ENCODE measurements at regions not wholly inside any gene's neighbourhood (a gene's known extent, or its start where the extent isn't known, plus 50 kb on each side); places are given as distances from the start of the nearest gene placed in this dataset.

DNA sequence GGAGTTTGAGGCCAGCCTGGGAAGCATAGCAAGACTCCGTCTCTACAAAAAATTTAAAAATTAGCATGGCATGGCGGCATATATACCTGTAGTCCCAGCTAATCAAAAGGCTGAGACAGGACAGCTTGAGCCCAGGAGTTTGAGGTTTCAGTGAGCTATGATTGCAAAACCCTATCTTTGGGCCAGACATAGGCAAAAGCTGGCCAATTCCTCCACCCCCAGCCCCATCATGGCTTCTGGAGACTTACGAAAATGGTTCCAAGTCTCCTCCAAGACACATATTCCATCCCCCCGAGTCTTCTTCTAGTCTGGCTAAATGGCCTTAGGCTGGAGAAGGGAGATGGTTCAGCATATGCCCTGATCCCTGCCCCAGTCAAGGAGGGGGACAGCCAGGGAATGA, 172.8 kb upstream of the HAAO start:
- intact Hi-C loops (cut with micrococcal nuclease) = no loop called here
- H3K36me3 ChIP-seq (ENCODE audit: control insufficient read depth in 2 of 2, extremely low read depth in 1 of 2, insufficient read depth in 2 of 2, low read length in 2 of 2) = no peaks in the 10 kb centered on the region
- H3K27ac ChIP-seq (ENCODE audit: insufficient read depth, low read depth, low read length) = no peak overlapping the region
- ChIA-PET POLR2A (no interaction called here), CTCF (interaction anchor here (1.0 to 1.6 kb wide), 5 partner anchors 10 to 519 kb away, joined by 3 to 5 read pairs (median 3); no protein-coding TSS in a partner anchor)
- TF ChIP-seq, protein P1, sequence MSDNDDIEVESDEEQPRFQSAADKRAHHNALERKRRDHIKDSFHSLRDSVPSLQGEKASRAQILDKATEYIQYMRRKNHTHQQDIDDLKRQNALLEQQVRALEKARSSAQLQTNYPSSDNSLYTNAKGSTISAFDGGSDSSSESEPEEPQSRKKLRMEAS (IDR thresholded peaks at IDR 0.05; ENCODE audit: insufficient read depth, insufficient read length) = no peak
- no peak for TF ChIP-seq EZH2 (IDR thresholded peaks at IDR 0.05; ENCODE audit: borderline replicate concordance, low read depth, low read length, severe bottlenecking)
- TF ChIP-seq GATA2 (IDR thresholded peaks at IDR 0.05; ENCODE audit: insufficient read depth, insufficient read length, low read depth, low read length) = no peak
- TF ChIP-seq MYC (IDR thresholded peaks at IDR 0.05; ENCODE audit: low read depth, low read length) = no peak
- TF ChIP-seq, protein P2, sequence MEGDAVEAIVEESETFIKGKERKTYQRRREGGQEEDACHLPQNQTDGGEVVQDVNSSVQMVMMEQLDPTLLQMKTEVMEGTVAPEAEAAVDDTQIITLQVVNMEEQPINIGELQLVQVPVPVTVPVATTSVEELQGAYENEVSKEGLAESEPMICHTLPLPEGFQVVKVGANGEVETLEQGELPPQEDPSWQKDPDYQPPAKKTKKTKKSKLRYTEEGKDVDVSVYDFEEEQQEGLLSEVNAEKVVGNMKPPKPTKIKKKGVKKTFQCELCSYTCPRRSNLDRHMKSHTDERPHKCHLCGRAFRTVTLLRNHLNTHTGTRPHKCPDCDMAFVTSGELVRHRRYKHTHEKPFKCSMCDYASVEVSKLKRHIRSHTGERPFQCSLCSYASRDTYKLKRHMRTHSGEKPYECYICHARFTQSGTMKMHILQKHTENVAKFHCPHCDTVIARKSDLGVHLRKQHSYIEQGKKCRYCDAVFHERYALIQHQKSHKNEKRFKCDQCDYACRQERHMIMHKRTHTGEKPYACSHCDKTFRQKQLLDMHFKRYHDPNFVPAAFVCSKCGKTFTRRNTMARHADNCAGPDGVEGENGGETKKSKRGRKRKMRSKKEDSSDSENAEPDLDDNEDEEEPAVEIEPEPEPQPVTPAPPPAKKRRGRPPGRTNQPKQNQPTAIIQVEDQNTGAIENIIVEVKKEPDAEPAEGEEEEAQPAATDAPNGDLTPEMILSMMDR (IDR thresholded peaks at IDR 0.05; ENCODE audit: extremely low read depth in 1 of 2, insufficient read depth in 1 of 2, low read depth in 1 of 2, low read length in 2 of 2) = no peak
- TF ChIP-seq FOS (IDR thresholded peaks at IDR 0.05; ENCODE audit: borderline replicate concordance, insufficient read depth, low read length) = no peak
- no peak for TF ChIP-seq JUN (IDR thresholded peaks at IDR 0.05; ENCODE audit: borderline replicate concordance, insufficient read depth, insufficient read length, low read depth)
- no peak for TF ChIP-seq POLR2AphosphoS5 (IDR thresholded peaks at IDR 0.05; ENCODE audit: insufficient read depth, low read depth, low read length)
- TF ChIP-seq POLR2A (IDR thresholded peaks at IDR 0.05; ENCODE audit: low read depth, low read length) = no peak
- H3K9ac ChIP-seq (replicated peaks; ENCODE audit: extremely low read depth, insufficient read depth, low read length) = no peak overlapping the region
- BruUV-seq (replicated peaks) = no TSS peak
- no peaks in the 10 kb centered on the region for H4K20me1 ChIP-seq (replicated peaks; ENCODE audit: control insufficient read depth, extremely low read depth, insufficient read depth, low read length)
- DNase-seq (ENCODE audit: low read depth, low spot score) = no peak
- peaks cover 21% of the 10 kb centered on the region for H3K4me1 ChIP-seq (ENCODE audit: control insufficient read depth, extremely low read depth, insufficient read depth, low read length)
- H3K79me2 ChIP-seq (ENCODE audit: control insufficient read depth, insufficient read depth, low read length) = no peaks in the 10 kb centered on the region
- H3K4me3 ChIP-seq (replicated peaks in 1 of 3; ENCODE audit: insufficient read depth in 1 of 3, low read depth in 1 of 3, low read length in 3 of 3) = no peak overlapping the region
- no peaks in the 10 kb centered on the region for H3K27me3 ChIP-seq (ENCODE audit: control insufficient read depth in 2 of 2, insufficient read depth in 2 of 2, low read length in 2 of 2)
- no peak overlapping the region for H2AFZ ChIP-seq (ENCODE audit: low read depth, low read length)
- H3K4me2 ChIP-seq (ENCODE audit: insufficient read depth, low read length) = no peak overlapping the region
- no peak for FAIRE-seq
- no peaks in the 10 kb centered on the region for H3K9me1 ChIP-seq (replicated peaks; ENCODE audit: control insufficient read depth, extremely low read depth, insufficient read depth, low read length)
- no peaks in the 10 kb centered on the region for H3K9me3 ChIP-seq (replicated peaks; ENCODE audit: control insufficient read depth, insufficient read depth, low read length)
- dilution Hi-C loops (cut with MboI; ENCODE audit: extremely low pct_ligation_motif_present, low sequenced_read_pairs) = no loop called here

Data from endothelial cell of umbilical vein (primary cell).